Testis (tissue), 2 donors: ENCODE measurements at regions not wholly inside any gene's neighbourhood (a gene's known extent, or its start where the extent isn't known, plus 50 kb on each side); places are given as distances from the start of the nearest gene placed in this dataset.

Source experiments
- CTCF ChIP-seq, 3 experiments: fragments of 450-650 bp in 2 of 3; fragments of 200-600 bp in 1 of 3; sonication (generic) in 1 of 3; IDR thresholded peaks; one replicate each; pipeline ENCODE4 v1.5.1; 2016 to 2019; ENCODE audit warnings: antibody characterized with exemption in 3 of 3, mild to moderate bottlenecking in 2 of 3, moderate library complexity in 1 of 3
- POLR2A ChIP-seq: fragments of 450-650 bp; IDR thresholded peaks from one replicate; pipeline ENCODE4 v1.6.1; 2017; ENCODE audit warnings: antibody characterized with exemption, mild to moderate bottlenecking, moderate library complexity

DNA sequence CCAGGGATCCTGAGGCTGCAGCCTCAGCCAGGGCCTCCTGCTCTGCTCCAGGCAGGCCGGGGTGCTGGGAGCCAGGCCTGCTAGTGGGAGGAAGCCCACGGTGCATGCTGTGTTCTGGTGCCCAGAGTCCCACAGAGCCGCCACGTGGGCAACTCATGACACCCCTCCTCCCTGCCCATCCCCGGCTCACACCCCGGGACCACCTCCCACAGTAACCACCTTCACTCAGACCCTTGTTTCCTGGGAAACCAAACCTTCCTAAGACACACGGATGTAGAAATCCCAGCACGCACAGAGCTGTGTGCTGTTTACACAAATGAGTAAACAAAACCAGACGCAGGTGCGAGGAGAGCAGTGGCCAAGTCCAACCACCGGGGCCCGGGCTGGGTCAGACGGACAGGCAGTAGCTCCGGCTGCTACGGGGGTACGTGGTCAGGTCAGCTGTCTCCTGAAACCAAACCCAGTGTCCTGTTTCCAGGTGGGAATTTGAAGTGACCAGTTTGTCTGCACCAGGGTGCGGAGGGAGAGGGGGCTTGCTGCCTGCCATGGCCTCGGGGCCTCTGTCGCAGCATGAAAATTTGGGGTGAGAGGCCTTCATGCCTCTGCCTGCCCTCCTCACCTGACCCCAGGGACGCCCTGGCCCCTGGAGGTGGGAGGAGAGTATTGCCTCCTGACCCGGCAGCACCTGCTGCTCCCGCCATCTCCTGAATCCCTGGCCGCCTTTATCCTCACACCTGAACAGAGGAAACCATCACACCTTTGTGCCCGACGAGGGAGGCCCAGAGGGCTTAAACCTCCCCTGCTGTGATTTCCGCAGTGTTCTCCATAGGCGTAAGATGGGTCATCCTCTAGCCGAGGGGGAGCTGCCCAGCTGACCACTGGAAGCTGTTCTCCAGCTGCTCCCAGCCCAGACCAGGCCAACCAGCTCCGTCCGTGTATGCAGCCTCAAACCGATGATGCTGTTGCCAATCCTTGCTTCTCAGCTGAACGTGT, 52.0 kb upstream of the SMOC2 start:
- TF ChIP-seq CTCF (IDR thresholded peaks at IDR 0.05) = no peak
- TF ChIP-seq POLR2A = no peak
